H1 (cell line): ENCODE measurements at regions not wholly inside any gene's neighbourhood (a gene's known extent, or its start where the extent isn't known, plus 50 kb on each side); places are given as distances from the start of the nearest gene placed in this dataset.

Source experiments
- CTCF ChIA-PET: fragments of 300-600 bp; sonication (Branson Sonifier 250); formaldehyde crosslinking; loops from one replicate; lab custom pipeline; 2021; ENCODE audit not compliant: partially characterized antibody; lab: Charles Lee
- POLR2A ChIA-PET: fragments of 300-600 bp; sonication (Branson Sonifier 250); formaldehyde crosslinking; loops from one replicate; lab custom pipeline; 2021; ENCODE audit warnings: inconsistent platforms; ENCODE audit not compliant: partially characterized antibody; lab: Charles Lee
- DNase-seq, 2 experiments: peaks; one replicate each; pipeline versions ENCODE4 v3.0.0 to v3.0.0-alpha.2; 2010 to 2022; ENCODE audit warnings: low spot score in 2 of 2, low read depth in 1 of 2, mixed read lengths in 1 of 2
- FAIRE-seq: peaks from 2 replicates; lab custom pipeline; 2011; peaks lifted over from hg19 to GRCh38; lab: Jason Lieb, UNC
- H2AFZ ChIP-seq: 2 replicates; pipeline ENCODE4 v1.8.1; 2012; ENCODE audit warnings: low read length, inconsistent platforms
- H2AK5ac ChIP-seq: 2 replicates; pipeline ENCODE4 v1.6.1; 2013; ENCODE audit warnings: low read depth, low read length
- H2BK120ac ChIP-seq: replicated peaks from 2 replicates; pipeline ENCODE3; 2013; ENCODE audit warnings: low read depth, low read length, inconsistent platforms
- H2BK12ac ChIP-seq: 2 replicates; pipeline ENCODE4 v1.6.1; 2013; ENCODE audit warnings: low read depth, low read length
- H2BK15ac ChIP-seq: 2 replicates; pipeline ENCODE4 v1.6.1; 2013; ENCODE audit warnings: low read length
- H2BK20ac ChIP-seq: 2 replicates; pipeline ENCODE4 v1.6.1; 2013; ENCODE audit warnings: low read length
- H2BK5ac ChIP-seq: 2 replicates; pipeline ENCODE4 v1.6.1; 2013; ENCODE audit warnings: low read depth, low read length
- H3K14ac ChIP-seq: 2 replicates; pipeline ENCODE4 v1.6.1; 2013; ENCODE audit warnings: inconsistent platforms; ENCODE audit not compliant: insufficient read length
- H3K18ac ChIP-seq: 2 replicates; pipeline ENCODE4 v1.6.1; 2013; ENCODE audit warnings: low read length; ENCODE audit errors: extremely low read depth
- H3K23ac ChIP-seq: 2 replicates; pipeline ENCODE4 v1.6.1; 2013; ENCODE audit warnings: inconsistent platforms; ENCODE audit not compliant: insufficient read length
- H3K23me2 ChIP-seq: 2 replicates; pipeline ENCODE4 v1.6.1; 2013; ENCODE audit warnings: low read depth, low read length
- H3K27ac ChIP-seq: 2 replicates; pipeline ENCODE4 v1.6.1; 2011; ENCODE audit warnings: low read depth, low read length, inconsistent platforms
- H3K27me3 ChIP-seq, 4 experiments: replicated peaks in 1 of 4; 1 replicate in 1 of 4; 2 replicates in 3 of 4; pipeline versions ENCODE4 v1.6.1 to v1.8.1; 2011 to 2013; ENCODE audit warnings: low read length in 3 of 4, mild to moderate bottlenecking in 3 of 4, inconsistent platforms in 2 of 4, mixed read lengths in 2 of 4, moderate library complexity in 1 of 4; ENCODE audit not compliant: control insufficient read depth in 3 of 4, insufficient read depth in 3 of 4; ENCODE audit errors: extremely low read depth in 1 of 4
- H3K36me3 ChIP-seq, 4 experiments: 2 replicates each; pipeline versions ENCODE4 v1.6.1 to v1.8.1; 2011 to 2013; ENCODE audit warnings: mild to moderate bottlenecking in 4 of 4, low read length in 3 of 4, moderate library complexity in 2 of 4, control low read depth in 1 of 4, inconsistent platforms in 1 of 4; ENCODE audit not compliant: insufficient read depth in 4 of 4, control insufficient read depth in 2 of 4
- H3K4ac ChIP-seq: replicated peaks from 2 replicates; pipeline ENCODE3; 2013; ENCODE audit warnings: low read length, low read depth, mixed read lengths, inconsistent platforms; ENCODE audit not compliant: insufficient read length
- H3K4me1 ChIP-seq, 4 experiments: replicated peaks in 1 of 4; 1 replicate in 1 of 4; 2 replicates in 3 of 4; pipeline versions ENCODE4 v1.6.1 to v1.8.1; 2011 to 2013; ENCODE audit warnings: low read length in 3 of 4, inconsistent platforms in 2 of 4, mixed read lengths in 1 of 4; ENCODE audit not compliant: insufficient read depth in 4 of 4, control insufficient read depth in 3 of 4
- H3K4me2 ChIP-seq, 2 experiments: 2 replicates each; pipeline versions ENCODE4 v1.6.1 to v1.8.1; 2011 to 2013; ENCODE audit warnings: low read depth in 2 of 2, low read length in 2 of 2, control low read depth in 1 of 2, inconsistent platforms in 1 of 2, mild to moderate bottlenecking in 1 of 2; ENCODE audit not compliant: insufficient read depth in 1 of 2
- H3K4me3 ChIP-seq, 4 experiments: fragments of 200-600, 300-600 bp in 1 of 4; sonication (generic), shearing (Covaris generic), sonication (Bioruptor Twin) in 1 of 4; 2 replicates each; pipeline versions ENCODE4 v1.5.1 to v1.8.1; 2011 to 2016; ENCODE audit warnings: low read length in 4 of 4, low read depth in 3 of 4, control low read depth in 2 of 4, inconsistent platforms in 2 of 4, mild to moderate bottlenecking in 2 of 4, mixed read lengths in 1 of 4, moderate library complexity in 1 of 4; ENCODE audit not compliant: insufficient read depth in 2 of 4; ENCODE audit errors: extremely low read depth in 1 of 4
- H3K56ac ChIP-seq: replicated peaks from 2 replicates; pipeline ENCODE3; 2013; ENCODE audit warnings: low read depth, mild to moderate bottlenecking, mixed read lengths, low read length, inconsistent platforms; ENCODE audit not compliant: insufficient read length
- H3K79me1 ChIP-seq: 2 replicates; pipeline ENCODE4 v1.6.1; 2013; ENCODE audit warnings: low read depth, low read length, control low read depth
- H3K79me2 ChIP-seq, 2 experiments: 2 replicates each; pipeline versions ENCODE4 v1.6.1 to v1.8.1; 2012 to 2013; ENCODE audit warnings: low read length in 2 of 2, mild to moderate bottlenecking in 2 of 2, inconsistent platforms in 1 of 2; ENCODE audit not compliant: insufficient read depth in 2 of 2, control insufficient read depth in 1 of 2
- H3K9ac ChIP-seq, 4 experiments: replicated peaks in 1 of 4; 1 replicate in 1 of 4; 2 replicates in 3 of 4; pipeline versions ENCODE4 v1.6.1 to v1.8.1; 2011 to 2013; ENCODE audit warnings: low read depth in 3 of 4, low read length in 3 of 4, control low read depth in 2 of 4, mild to moderate bottlenecking in 2 of 4, moderate library complexity in 2 of 4, inconsistent platforms in 1 of 4; ENCODE audit errors: extremely low read depth in 1 of 4
- H3K9me3 ChIP-seq, 2 experiments: 2 replicates each; pipeline versions ENCODE4 v1.6.1 to v1.8.1; 2012 to 2013; ENCODE audit warnings: mild to moderate bottlenecking in 2 of 2, moderate library complexity in 2 of 2, control low read depth in 1 of 2, inconsistent platforms in 1 of 2, low read depth in 1 of 2, low read length in 1 of 2, mixed read lengths in 1 of 2; ENCODE audit not compliant: insufficient read depth in 2 of 2
- H4K20me1 ChIP-seq, 2 experiments: replicated peaks in 1 of 2; 2 replicates each; pipeline versions ENCODE3 to v1.8.1; 2011 to 2013; ENCODE audit warnings: inconsistent platforms in 2 of 2, low read length in 2 of 2, mild to moderate bottlenecking in 1 of 2; ENCODE audit not compliant: insufficient read depth in 2 of 2, control insufficient read depth in 1 of 2
- H4K5ac ChIP-seq: 2 replicates; pipeline ENCODE4 v1.6.1; 2013; ENCODE audit warnings: low read length, low read depth, mixed read lengths, inconsistent platforms; ENCODE audit not compliant: insufficient read length
- H4K8ac ChIP-seq: 2 replicates; pipeline ENCODE4 v1.8.0; 2013; ENCODE audit warnings: mild to moderate bottlenecking, moderate library complexity, low read length, inconsistent platforms; ENCODE audit not compliant: insufficient read depth; ENCODE audit errors: extremely low read depth
- H4K91ac ChIP-seq: replicated peaks from 2 replicates; pipeline ENCODE3; 2013; ENCODE audit warnings: low read length, mixed read lengths, inconsistent platforms; ENCODE audit not compliant: insufficient read length
- CHD2 ChIP-seq: IDR thresholded peaks from 2 replicates; pipeline ENCODE4 v1.6.1; 2012; ENCODE audit warnings: low read length, improper control_type of control experiment
- EP300 ChIP-seq, 2 experiments: IDR thresholded peaks; 1 replicate in 1 of 2; 2 replicates in 1 of 2; pipeline ENCODE4 v1.6.1; 2011 to 2012; ENCODE audit warnings: low read depth in 2 of 2, low read length in 2 of 2, mild to moderate bottlenecking in 2 of 2, borderline replicate concordance in 1 of 2, inconsistent platforms in 1 of 2, moderate library complexity in 1 of 2
- GTF2F1 ChIP-seq: IDR thresholded peaks from 2 replicates; pipeline ENCODE4 v1.6.1; 2012; ENCODE audit warnings: low read depth, low read length, improper control_type of control experiment, borderline replicate concordance
- JUN ChIP-seq: IDR thresholded peaks from 2 replicates; pipeline ENCODE4 v1.6.1; 2011; ENCODE audit warnings: low read depth, mild to moderate bottlenecking, improper control_type of control experiment, low read length
- POLR2AphosphoS5 ChIP-seq: IDR thresholded peaks from 2 replicates; pipeline ENCODE4 v1.6.1; 2011; ENCODE audit warnings: low read depth, low read length
- POU5F1 ChIP-seq: IDR thresholded peaks from 2 replicates; pipeline ENCODE4 v1.6.1; 2011; ENCODE audit warnings: low read depth, mild to moderate bottlenecking, low read length, moderate library complexity
- SIX5 ChIP-seq: IDR thresholded peaks from 2 replicates; pipeline ENCODE4 v1.6.1; 2011; ENCODE audit warnings: mild to moderate bottlenecking, low read depth, low read length
- SP2 ChIP-seq: IDR thresholded peaks from 2 replicates; pipeline ENCODE4 v1.6.1; 2012; ENCODE audit warnings: mild to moderate bottlenecking, low read length, inconsistent platforms
- TEAD4 ChIP-seq: IDR thresholded peaks from 2 replicates; pipeline ENCODE4 v1.6.1; 2012; ENCODE audit warnings: low read depth, low read length, inconsistent platforms, mixed read lengths
- WGBS, 2 experiments: shearing (Covaris generic) in 1 of 2; methylation state at CpG; one replicate each; pipeline versions ENCODE4 v1.1.6 to v1.1.7; 2013 to 2015; ENCODE audit warnings: low lambda C conversion rate in 2 of 2, mixed read lengths in 2 of 2, inconsistent platforms in 1 of 2, low coverage in 1 of 2, missing lambda C conversion rate in 1 of 2; ENCODE audit not compliant: insufficient replicate concordance in 2 of 2, insufficient coverage in 1 of 2, insufficient read length in 1 of 2; ENCODE audit errors: extremely low coverage in 1 of 2, missing lambda C conversion rate in 1 of 2; 5-methylcytosine and 5-hydroxymethylcytosine counted together
- TF ChIP-seq, protein P1 (sequence below): IDR thresholded peaks from 2 replicates; pipeline ENCODE4 v1.6.1; 2012; ENCODE audit warnings: low read length, inconsistent platforms
- TF ChIP-seq, protein P2 (sequence below): IDR thresholded peaks from 2 replicates; pipeline ENCODE4 v1.6.1; 2011; ENCODE audit warnings: low read length, improper control_type of control experiment
- TF ChIP-seq, protein P3 (sequence below): IDR thresholded peaks from 2 replicates; pipeline ENCODE4 v1.6.1; 2012; ENCODE audit warnings: inconsistent platforms

DNA sequence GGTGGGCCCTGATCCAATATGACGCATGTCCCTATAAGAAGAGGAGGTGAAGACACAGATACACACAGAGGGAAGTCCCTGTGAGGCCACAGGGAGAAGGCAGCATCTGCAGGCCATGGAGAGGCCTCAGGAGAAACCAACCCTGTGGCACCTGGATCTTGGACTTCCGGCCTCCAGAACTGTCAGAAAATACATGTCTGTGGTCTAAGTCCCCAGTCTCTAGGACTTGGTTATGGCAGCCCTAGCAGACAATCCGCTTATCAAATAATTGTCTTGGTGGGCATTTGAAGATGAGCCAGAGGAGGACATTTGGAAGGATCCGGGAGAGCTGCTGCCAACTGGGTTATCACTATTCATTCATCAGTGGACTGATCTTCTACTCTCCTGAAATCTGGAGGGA lies 57.6 kb upstream of the FOXQ1 start:
- Histone ChIP-seq H3K27ac (no peak overlapping the region), H3K4me3 (no peak overlapping the region), H3K23me2 (no peaks in the 10 kb centered on the region), H3K79me2 (no peaks in the 10 kb centered on the region), H3K18ac (no peak overlapping the region), H2AFZ (no peak overlapping the region), H3K9me3 (no peaks in the 10 kb centered on the region), H3K27me3 (no peaks in the 10 kb centered on the region), H3K9ac (no peak overlapping the region), H4K20me1 (no peaks in the 10 kb centered on the region), H3K4me1 (no peaks in the 10 kb centered on the region), H2BK20ac (no peak overlapping the region), H2BK5ac (no peak overlapping the region), H4K5ac (no peak overlapping the region), H2AK5ac (no peak overlapping the region), H2BK15ac (no peak overlapping the region), H3K56ac (no peak overlapping the region), H3K36me3 (no peaks in the 10 kb centered on the region), H3K79me1 (no peaks in the 10 kb centered on the region), H2BK12ac (no peak overlapping the region), H2BK120ac (no peak overlapping the region), H4K91ac (no peak overlapping the region), H3K4me2 (no peak overlapping the region), H3K14ac (no peak overlapping the region), H3K4ac (no peak overlapping the region), H4K8ac (no peak overlapping the region), H3K23ac (no peak overlapping the region)
- no peak for DNase-seq
- ChIA-PET POLR2A (no interaction called here), CTCF (interaction anchor here (0.7 to 1.3 kb wide), 3 partner anchors 9 to 447 kb away, joined by 3 to 5 read pairs (median 4); no protein-coding TSS in a partner anchor)
- WGBS, 2 experiments = 96% methylated on average over 4 of the region's 4 CpGs; no CpG with 5 or more reads in 1 of the 2 experiments
- FAIRE-seq = no peak
- TF ChIP-seq SP2 = no peak
- no peak for TF ChIP-seq POLR2AphosphoS5
- TF ChIP-seq EP300 (IDR thresholded peaks at IDR 0.05; ENCODE audit: borderline replicate concordance in 1 of 2, low read depth in 2 of 2, low read length in 2 of 2) = no peak
- TF ChIP-seq, protein P1, sequence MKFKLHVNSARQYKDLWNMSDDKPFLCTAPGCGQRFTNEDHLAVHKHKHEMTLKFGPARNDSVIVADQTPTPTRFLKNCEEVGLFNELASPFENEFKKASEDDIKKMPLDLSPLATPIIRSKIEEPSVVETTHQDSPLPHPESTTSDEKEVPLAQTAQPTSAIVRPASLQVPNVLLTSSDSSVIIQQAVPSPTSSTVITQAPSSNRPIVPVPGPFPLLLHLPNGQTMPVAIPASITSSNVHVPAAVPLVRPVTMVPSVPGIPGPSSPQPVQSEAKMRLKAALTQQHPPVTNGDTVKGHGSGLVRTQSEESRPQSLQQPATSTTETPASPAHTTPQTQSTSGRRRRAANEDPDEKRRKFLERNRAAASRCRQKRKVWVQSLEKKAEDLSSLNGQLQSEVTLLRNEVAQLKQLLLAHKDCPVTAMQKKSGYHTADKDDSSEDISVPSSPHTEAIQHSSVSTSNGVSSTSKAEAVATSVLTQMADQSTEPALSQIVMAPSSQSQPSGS = no peak
- TF ChIP-seq, protein P2, sequence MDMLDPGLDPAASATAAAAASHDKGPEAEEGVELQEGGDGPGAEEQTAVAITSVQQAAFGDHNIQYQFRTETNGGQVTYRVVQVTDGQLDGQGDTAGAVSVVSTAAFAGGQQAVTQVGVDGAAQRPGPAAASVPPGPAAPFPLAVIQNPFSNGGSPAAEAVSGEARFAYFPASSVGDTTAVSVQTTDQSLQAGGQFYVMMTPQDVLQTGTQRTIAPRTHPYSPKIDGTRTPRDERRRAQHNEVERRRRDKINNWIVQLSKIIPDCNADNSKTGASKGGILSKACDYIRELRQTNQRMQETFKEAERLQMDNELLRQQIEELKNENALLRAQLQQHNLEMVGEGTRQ = no peak
- no peak for TF ChIP-seq GTF2F1
- no peak for TF ChIP-seq CHD2
- no peak for TF ChIP-seq SIX5
- TF ChIP-seq, protein P3, sequence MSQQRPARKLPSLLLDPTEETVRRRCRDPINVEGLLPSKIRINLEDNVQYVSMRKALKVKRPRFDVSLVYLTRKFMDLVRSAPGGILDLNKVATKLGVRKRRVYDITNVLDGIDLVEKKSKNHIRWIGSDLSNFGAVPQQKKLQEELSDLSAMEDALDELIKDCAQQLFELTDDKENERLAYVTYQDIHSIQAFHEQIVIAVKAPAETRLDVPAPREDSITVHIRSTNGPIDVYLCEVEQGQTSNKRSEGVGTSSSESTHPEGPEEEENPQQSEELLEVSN = no peak
- TF ChIP-seq POU5F1 = no peak
- TF ChIP-seq TEAD4 = no peak
- TF ChIP-seq JUN = no peak
